Neuronal stem cell (in vitro differentiated cells): ENCODE measurements at regions not wholly inside any gene's neighbourhood (a gene's known extent, or its start where the extent isn't known, plus 50 kb on each side); places are given as distances from the start of the nearest gene placed in this dataset.
"Not testable (repeated sequence)": the region's sequence is repeated elsewhere in the genome, so short reads cannot be mapped to it uniquely, and the experiment has no call there.

Experiments used
- DNase-seq: peaks from one replicate; pipeline ENCODE4 v3.0.0-alpha.2; 2013; ENCODE audit warnings: low spot score
- H2AFZ ChIP-seq: one replicate; pipeline ENCODE4 v1.6.1; 2013; ENCODE audit warnings: mild to moderate bottlenecking, low read length, inconsistent platforms
- H2AK5ac ChIP-seq: 2 replicates; pipeline ENCODE4 v1.6.1; 2013; ENCODE audit warnings: low read depth, mild to moderate bottlenecking, inconsistent platforms, low read length, moderate library complexity, mixed read lengths
- H2BK120ac ChIP-seq: 2 replicates; pipeline ENCODE4 v1.6.1; 2013; ENCODE audit warnings: low read depth, mild to moderate bottlenecking, inconsistent platforms, low read length, moderate library complexity, mixed read lengths
- H2BK12ac ChIP-seq: one replicate; pipeline ENCODE4 v1.6.1; 2013; ENCODE audit warnings: low read length, inconsistent platforms
- H2BK15ac ChIP-seq: 2 replicates; pipeline ENCODE4 v1.6.1; 2013; ENCODE audit warnings: mild to moderate bottlenecking, low read length, inconsistent platforms, mixed read lengths
- H2BK5ac ChIP-seq: one replicate; pipeline ENCODE4 v1.6.1; 2013; ENCODE audit warnings: inconsistent platforms, mild to moderate bottlenecking, low read length, moderate library complexity
- H3K14ac ChIP-seq: one replicate; pipeline ENCODE4 v1.6.1; 2013; ENCODE audit warnings: low read length, inconsistent platforms
- H3K18ac ChIP-seq: 2 replicates; pipeline ENCODE4 v1.6.1; 2013; ENCODE audit warnings: low read length, inconsistent platforms
- H3K23ac ChIP-seq: 2 replicates; pipeline ENCODE4 v1.6.1; 2013; ENCODE audit warnings: low read depth, mild to moderate bottlenecking, mixed read lengths, low read length, inconsistent platforms; ENCODE audit not compliant: poor library complexity
- H3K27ac ChIP-seq: replicated peaks from 3 replicates; pipeline ENCODE4 v1.5.1; 2013; ENCODE audit warnings: low read length, inconsistent platforms
- H3K27me3 ChIP-seq, 3 experiments: 2 replicates each; pipeline ENCODE4 v1.6.1; 2013; ENCODE audit warnings: low read length in 3 of 3, mild to moderate bottlenecking in 2 of 3, inconsistent platforms in 1 of 3, low read depth in 1 of 3, mixed read lengths in 1 of 3, moderate library complexity in 1 of 3; ENCODE audit not compliant: control insufficient read depth in 3 of 3, insufficient read depth in 3 of 3
- H3K36me3 ChIP-seq, 2 donors: replicated peaks in 1 of 2; 2 replicates each; pipeline ENCODE4 v1.6.1; 2013; ENCODE audit warnings: low read length in 2 of 2; ENCODE audit not compliant: control insufficient read depth in 2 of 2, insufficient read depth in 2 of 2
- H3K4ac ChIP-seq: 2 replicates; pipeline ENCODE4 v1.6.1; 2013; ENCODE audit warnings: inconsistent platforms, mild to moderate bottlenecking, low read length, moderate library complexity
- H3K4me1 ChIP-seq, 2 donors: 1 replicate in 1 of 2; 2 replicates in 1 of 2; pipeline ENCODE4 v1.6.1; 2013; ENCODE audit warnings: low read length in 2 of 2, low read depth in 1 of 2; ENCODE audit not compliant: control insufficient read depth in 2 of 2, insufficient read depth in 1 of 2
- H3K4me2 ChIP-seq: one replicate; pipeline ENCODE4 v1.6.1; 2013; ENCODE audit warnings: mild to moderate bottlenecking, low read length, inconsistent platforms; ENCODE audit not compliant: insufficient read depth, poor library complexity, severe bottlenecking
- H3K4me3 ChIP-seq, 2 donors: 2 replicates each; pipeline ENCODE4 v1.5.1; 2013; ENCODE audit warnings: low read length in 2 of 2, mild to moderate bottlenecking in 2 of 2, inconsistent platforms in 1 of 2, moderate library complexity in 1 of 2
- H3K79me1 ChIP-seq: one replicate; pipeline ENCODE4 v1.6.1; 2013; ENCODE audit warnings: low read depth, mild to moderate bottlenecking, inconsistent platforms, low read length, moderate library complexity
- H3K9ac ChIP-seq: one replicate; pipeline ENCODE4 v1.6.1; 2013; ENCODE audit warnings: mild to moderate bottlenecking, low read depth, low read length, inconsistent platforms; ENCODE audit not compliant: poor library complexity
- H3K9me3 ChIP-seq, 2 donors: replicated peaks in 1 of 2; 2 replicates each; pipeline versions ENCODE3 to v1.6.1; 2013; ENCODE audit warnings: low read length in 2 of 2, mild to moderate bottlenecking in 2 of 2, inconsistent platforms in 1 of 2, low read depth in 1 of 2, mixed read lengths in 1 of 2, moderate library complexity in 1 of 2; ENCODE audit not compliant: control insufficient read depth in 2 of 2, insufficient read depth in 1 of 2
- H4K8ac ChIP-seq: one replicate; pipeline ENCODE4 v1.6.1; 2013; ENCODE audit warnings: low read depth, mild to moderate bottlenecking, inconsistent platforms, low read length, moderate library complexity
- H4K91ac ChIP-seq: one replicate; pipeline ENCODE4 v1.6.1; 2013; ENCODE audit warnings: low read length, low read depth, mild to moderate bottlenecking, inconsistent platforms; ENCODE audit not compliant: poor library complexity
- WGBS, 2 donors: extraction: QIAGEN DNeasy Blood & Tissue Kit; methylation state at CpG; one replicate each; pipeline ENCODE4 v1.1.7; 2013; ENCODE audit warnings: missing lambda C conversion rate in 2 of 2, mixed read lengths in 1 of 2; ENCODE audit not compliant: insufficient read length in 2 of 2, insufficient replicate concordance in 1 of 2; ENCODE audit errors: extremely low coverage in 2 of 2; 5-methylcytosine and 5-hydroxymethylcytosine counted together

- not testable (repeated sequence) for H2AFZ ChIP-seq, H3K9me3 ChIP-seq, H3K27ac ChIP-seq, H3K27me3 ChIP-seq, H4K91ac ChIP-seq, H3K4me2 ChIP-seq, H3K14ac ChIP-seq, H2AK5ac ChIP-seq, H3K79me1 ChIP-seq, H2BK15ac ChIP-seq, H3K18ac ChIP-seq, H2BK12ac ChIP-seq, H2BK5ac ChIP-seq, H3K4me1 ChIP-seq, H3K4me3 ChIP-seq, H3K23ac ChIP-seq, H2BK120ac ChIP-seq, H4K8ac ChIP-seq, H3K36me3 ChIP-seq, DNase-seq, H3K4ac ChIP-seq, H3K9ac ChIP-seq
- no CpG with 5 or more reads among the region's 2 CpGs for WGBS, 2 donors
These were observed 86.8 kb upstream of the BTG1 start for GRCh38 chr12:92232371-92232932.

- not testable (repeated sequence) for H3K23ac ChIP-seq, H3K4me3 ChIP-seq
- no CpG with 5 or more reads among the region's 3 CpGs for WGBS, 2 donors
These were observed 86.3 kb upstream of the BTG1 start for GRCh38 chr12:92231945-92232344.

GRCh38 chr12:92231532-92231931, 85.9 kb upstream of the BTG1 start:
- H3K4ac ChIP-seq, H4K8ac ChIP-seq, H2BK120ac ChIP-seq, H3K18ac ChIP-seq, H3K27me3 ChIP-seq, H3K23ac ChIP-seq, H2BK5ac ChIP-seq, H2AK5ac ChIP-seq, H3K4me2 ChIP-seq, H3K27ac ChIP-seq, H3K9me3 ChIP-seq, H3K14ac ChIP-seq, H3K4me1 ChIP-seq, H2BK12ac ChIP-seq, H2AFZ ChIP-seq, H4K91ac ChIP-seq, H3K9ac ChIP-seq, H3K4me3 ChIP-seq, H3K79me1 ChIP-seq, H2BK15ac ChIP-seq, H3K36me3 ChIP-seq, DNase-seq: not testable (repeated sequence)
- WGBS, 2 donors, result no CpG with 5 or more reads among the region's 2 CpGs

More at GRCh38 chr12:92231945-92232344, 86.3 kb upstream of the BTG1 start:
- not testable (repeated sequence) for H4K91ac ChIP-seq, H3K9me3 ChIP-seq, H3K27me3 ChIP-seq, H3K79me1 ChIP-seq, H2BK5ac ChIP-seq, H3K36me3 ChIP-seq, H4K8ac ChIP-seq, H3K4me2 ChIP-seq, H2AK5ac ChIP-seq, H3K9ac ChIP-seq, H3K4ac ChIP-seq, DNase-seq, H3K27ac ChIP-seq, H2BK15ac ChIP-seq, H3K18ac ChIP-seq, H2BK120ac ChIP-seq, H2BK12ac ChIP-seq, H3K14ac ChIP-seq, H3K4me1 ChIP-seq, H2AFZ ChIP-seq

GRCh38 chr12:92229381-92229780, 83.7 kb upstream of the BTG1 start:
- no peak overlapping the region for H2AK5ac ChIP-seq
- H3K4ac ChIP-seq, result no peak overlapping the region
- no peak overlapping the region for H3K4me2 ChIP-seq
- no peak for DNase-seq
- no peak overlapping the region for H3K9ac ChIP-seq
- no peaks in the 10 kb centered on the region for H3K9me3 ChIP-seq
- H3K79me1 ChIP-seq, result no peaks in the 10 kb centered on the region
- H3K4me3 ChIP-seq, result no peak overlapping the region
- H4K91ac ChIP-seq, result no peak overlapping the region
- no peak overlapping the region for H2BK12ac ChIP-seq
- no peaks in the 10 kb centered on the region for H3K36me3 ChIP-seq
- H2BK5ac ChIP-seq, result no peak overlapping the region
- H2BK15ac ChIP-seq, result no peak overlapping the region
- H4K8ac ChIP-seq, result no peak overlapping the region
- no peak overlapping the region for H2AFZ ChIP-seq
- no peak overlapping the region for H3K27ac ChIP-seq
- peaks cover 4 to 5% of the 10 kb centered on the region in 2 donors for H3K4me1 ChIP-seq
- no peak overlapping the region for H3K14ac ChIP-seq
- no peak overlapping the region for H3K18ac ChIP-seq
- no peak overlapping the region for H2BK120ac ChIP-seq
- WGBS, 2 donors, result no CpG with 5 or more reads among the region's 2 CpGs
- no peaks in the 10 kb centered on the region for H3K27me3 ChIP-seq
- H3K23ac ChIP-seq, result no peak overlapping the region
